ENCODE measurements at regions not wholly inside any gene's neighbourhood (a gene's known extent, or its start where the extent isn't known, plus 50 kb on each side); places are given as distances from the start of the nearest gene placed in this dataset.
A peak's percentile ranks its signal among the peaks of the same experiment; 100 is the strongest.

DNA sequence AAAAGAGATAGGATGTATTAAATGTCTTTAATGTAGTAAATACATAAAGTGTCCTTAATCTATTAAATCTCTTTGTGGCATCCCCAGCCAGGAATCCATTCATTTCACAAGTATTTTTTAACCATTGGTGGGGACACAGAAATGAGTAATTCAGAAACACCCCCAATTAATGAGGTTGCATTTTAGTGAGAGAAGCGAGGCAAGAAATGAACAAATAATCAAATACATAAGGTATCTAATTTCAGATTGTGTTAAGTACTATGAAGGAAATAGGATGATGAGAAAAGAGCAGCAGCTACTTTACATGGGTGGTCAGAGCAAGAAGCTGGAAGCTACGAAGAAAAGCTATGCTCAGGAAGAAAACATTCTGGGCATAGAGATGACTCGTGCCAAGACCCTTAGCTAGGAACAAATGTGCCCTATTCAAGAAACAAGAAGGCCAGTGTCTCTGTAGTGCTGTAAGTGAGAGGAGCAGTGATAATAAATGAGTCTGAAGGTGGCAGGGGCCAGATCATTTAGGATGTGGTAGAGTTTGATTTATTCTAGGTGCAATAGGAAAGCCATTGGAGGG, 60.5 kb upstream of the IGF1 start:
- Mint-ChIP-seq H3K27me3 (ENCODE audit: insufficient read depth) (no peaks in the 10 kb centered on the region; the same call in 1 of the 2 replicates), H3K9me3 (no peaks in the 10 kb centered on the region), H3K27ac (peak overlapping the region; percentile 91), H3K4me3 (peak overlapping the region; percentile 26), H3K36me3 (ENCODE audit: low read depth) (peaks cover 6% of the 10 kb centered on the region; the same call in 1 of the 2 replicates), H3K4me1 (ENCODE audit: low read depth) (peaks cover 95% of the 10 kb centered on the region)
- DNase-seq, result peak; percentile 39
- TF ChIP-seq, protein P1, sequence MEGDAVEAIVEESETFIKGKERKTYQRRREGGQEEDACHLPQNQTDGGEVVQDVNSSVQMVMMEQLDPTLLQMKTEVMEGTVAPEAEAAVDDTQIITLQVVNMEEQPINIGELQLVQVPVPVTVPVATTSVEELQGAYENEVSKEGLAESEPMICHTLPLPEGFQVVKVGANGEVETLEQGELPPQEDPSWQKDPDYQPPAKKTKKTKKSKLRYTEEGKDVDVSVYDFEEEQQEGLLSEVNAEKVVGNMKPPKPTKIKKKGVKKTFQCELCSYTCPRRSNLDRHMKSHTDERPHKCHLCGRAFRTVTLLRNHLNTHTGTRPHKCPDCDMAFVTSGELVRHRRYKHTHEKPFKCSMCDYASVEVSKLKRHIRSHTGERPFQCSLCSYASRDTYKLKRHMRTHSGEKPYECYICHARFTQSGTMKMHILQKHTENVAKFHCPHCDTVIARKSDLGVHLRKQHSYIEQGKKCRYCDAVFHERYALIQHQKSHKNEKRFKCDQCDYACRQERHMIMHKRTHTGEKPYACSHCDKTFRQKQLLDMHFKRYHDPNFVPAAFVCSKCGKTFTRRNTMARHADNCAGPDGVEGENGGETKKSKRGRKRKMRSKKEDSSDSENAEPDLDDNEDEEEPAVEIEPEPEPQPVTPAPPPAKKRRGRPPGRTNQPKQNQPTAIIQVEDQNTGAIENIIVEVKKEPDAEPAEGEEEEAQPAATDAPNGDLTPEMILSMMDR (IDR thresholded peaks at IDR 0.05), result no peak

DNA sequence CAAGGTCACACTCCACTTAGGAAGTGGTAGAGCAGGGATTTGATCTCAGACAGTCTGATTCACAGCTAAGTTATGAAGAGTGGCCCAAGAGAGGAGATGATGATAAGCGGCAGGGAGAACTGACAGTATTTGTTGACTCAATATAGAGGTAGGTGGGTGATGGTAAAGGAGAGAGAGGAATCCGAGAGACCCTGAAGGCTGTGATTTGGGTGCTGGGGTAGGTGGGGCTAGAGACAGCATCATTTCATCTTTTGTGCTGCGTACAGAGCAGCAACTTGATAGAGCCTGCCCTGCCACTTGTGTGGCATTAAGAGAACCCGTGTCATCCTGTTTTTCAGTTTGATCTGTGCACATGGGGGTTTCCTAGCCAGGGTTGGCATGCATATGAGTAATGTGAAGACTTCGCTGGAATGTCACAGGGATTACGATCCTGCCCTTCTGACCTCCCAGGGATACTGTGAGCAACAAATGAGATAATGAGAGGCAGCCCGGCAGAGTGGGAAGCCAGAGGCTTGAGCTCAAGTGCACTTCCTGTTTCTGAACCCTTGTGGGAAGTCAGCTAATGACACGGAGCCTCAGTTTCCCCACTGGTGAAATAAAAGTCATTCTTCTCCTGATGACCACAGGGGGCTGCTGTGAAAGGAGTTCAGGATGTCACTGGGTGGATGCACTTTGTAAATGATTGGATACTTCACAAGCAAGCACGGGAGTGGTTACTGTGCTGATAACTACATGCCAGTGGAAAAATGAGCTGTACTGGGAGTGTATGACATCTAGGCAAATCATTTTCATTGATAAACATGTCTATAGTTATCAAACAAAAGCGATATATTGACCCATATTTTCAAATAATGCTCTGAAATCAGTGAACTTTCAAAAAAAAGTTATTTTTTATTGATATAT, 59.5 kb upstream of the IGF1 start:
- Mint-ChIP-seq H3K4me3 (peak overlapping the region; percentile 73), H3K9me3 (no peaks in the 10 kb centered on the region), H3K27ac (peak overlapping the region; percentile 96), H3K4me1 (ENCODE audit: low read depth) (peaks cover 95% of the 10 kb centered on the region), H3K36me3 (ENCODE audit: low read depth) (peaks cover 6% of the 10 kb centered on the region; the same call in 1 of the 2 replicates), H3K27me3 (ENCODE audit: insufficient read depth) (no peaks in the 10 kb centered on the region; the same call in 1 of the 2 replicates)
- TF ChIP-seq, protein P1 (IDR thresholded peaks at IDR 0.05), result peak; percentile 39; the same call in 1 of the 2 replicates
- DNase-seq, result peak; percentile 95

- DNase-seq, result no peak
- Mint-ChIP-seq H3K27ac (peak overlapping the region; percentile 96), H3K4me1 (ENCODE audit: low read depth) (peaks cover 87% of the 10 kb centered on the region), H3K36me3 (ENCODE audit: low read depth) (peaks cover 6% of the 10 kb centered on the region; the same call in 1 of the 2 replicates), H3K4me3 (peak overlapping the region; percentile 71), H3K9me3 (no peaks in the 10 kb centered on the region), H3K27me3 (ENCODE audit: insufficient read depth) (no peaks in the 10 kb centered on the region; the same call in 1 of the 2 replicates)
- TF ChIP-seq, protein P1 (IDR thresholded peaks at IDR 0.05), result no peak
Observed at GRCh38 chr12:102535306-102535705, 54.9 kb upstream of the IGF1 start.

DNA sequence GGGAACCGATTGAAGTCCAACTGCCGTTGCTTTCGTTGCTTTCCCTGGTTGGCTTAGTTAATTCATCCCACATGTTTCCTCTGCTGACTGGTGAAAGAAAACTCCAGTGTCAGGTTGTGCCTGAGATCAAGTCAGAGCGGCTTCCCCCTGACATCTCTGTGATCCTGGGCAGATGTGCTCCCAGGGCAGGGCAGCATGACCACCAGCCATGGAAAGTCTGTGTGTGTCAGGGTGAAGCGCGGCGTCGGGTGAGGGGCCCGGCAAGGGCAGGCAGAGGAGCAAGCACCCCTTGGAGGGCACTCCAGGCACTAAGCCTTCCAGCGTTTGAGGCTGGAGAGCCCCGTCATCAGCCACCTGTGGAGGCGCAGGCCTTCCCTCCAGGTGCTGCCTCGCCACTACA, 54.5 kb upstream of the IGF1 start:
- peak; percentile 30 for DNase-seq
- Mint-ChIP-seq H3K27ac (peak overlapping the region; percentile 96), H3K27me3 (ENCODE audit: insufficient read depth) (no peaks in the 10 kb centered on the region; the same call in 1 of the 2 replicates), H3K9me3 (no peaks in the 10 kb centered on the region), H3K36me3 (ENCODE audit: low read depth) (peaks cover 6% of the 10 kb centered on the region; the same call in 1 of the 2 replicates), H3K4me1 (ENCODE audit: low read depth) (peaks cover 86% of the 10 kb centered on the region), H3K4me3 (peak overlapping the region; percentile 64)
- TF ChIP-seq, protein P1 (IDR thresholded peaks at IDR 0.05), result no peak

DNA sequence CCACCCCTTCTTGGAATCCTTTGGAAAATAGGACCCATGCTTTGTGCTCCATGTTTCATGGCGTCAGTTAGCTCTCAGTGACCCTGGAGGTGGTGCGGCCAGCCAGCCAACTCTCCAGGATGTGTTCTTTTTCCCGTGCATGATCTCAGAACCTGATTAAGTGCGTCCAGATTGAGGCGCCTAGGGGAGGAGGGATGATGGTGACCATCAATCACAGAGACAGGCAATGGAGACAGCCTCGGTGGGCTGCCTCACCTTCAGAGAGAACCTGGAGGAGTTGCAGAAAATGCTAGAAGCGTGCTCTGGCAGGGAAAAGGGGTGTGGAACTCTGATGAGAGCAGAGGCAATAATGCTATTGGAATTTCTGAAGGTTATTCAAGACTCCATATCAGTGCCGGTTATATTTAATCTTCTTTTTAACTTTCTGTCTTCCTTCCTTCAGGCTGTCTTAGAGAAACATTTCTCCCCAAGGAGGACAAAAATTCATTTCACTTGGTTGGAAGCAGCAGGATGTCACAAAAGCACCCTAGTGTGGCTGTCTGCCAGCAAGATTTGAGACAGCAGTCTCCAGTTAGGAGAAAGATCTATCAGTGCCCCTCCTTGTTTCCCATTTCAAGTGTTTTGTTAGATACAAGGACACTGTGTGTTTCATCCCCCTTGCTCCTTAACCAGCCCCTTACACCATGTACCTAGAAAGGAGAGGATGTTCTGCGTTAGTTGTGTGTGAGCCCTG, 53.3 kb upstream of the IGF1 start:
- H3K27me3 Mint-ChIP-seq (ENCODE audit: insufficient read depth), result no peaks in the 10 kb centered on the region; the same call in 1 of the 2 replicates
- no peak overlapping the region for H3K4me3 Mint-ChIP-seq
- 0 out of 2 replicates have a peak, but pooled peaks cover 4% of the 10 kb centered on the region for H3K9me3 Mint-ChIP-seq
- no peak for DNase-seq
- peak overlapping the region; percentile 96 for H3K27ac Mint-ChIP-seq
- peaks cover 12% of the 10 kb centered on the region for H3K36me3 Mint-ChIP-seq (ENCODE audit: low read depth)
- H3K4me1 Mint-ChIP-seq (ENCODE audit: low read depth), result peaks cover 86% of the 10 kb centered on the region
- TF ChIP-seq, protein P1 (IDR thresholded peaks at IDR 0.05), result no peak
